ENCODE measurements at regions not wholly inside any gene's neighbourhood (a gene's known extent, or its start where the extent isn't known, plus 50 kb on each side); places are given as distances from the start of the nearest gene placed in this dataset.
A peak's percentile ranks its signal among the peaks of the same experiment; 100 is the strongest.

DNA sequence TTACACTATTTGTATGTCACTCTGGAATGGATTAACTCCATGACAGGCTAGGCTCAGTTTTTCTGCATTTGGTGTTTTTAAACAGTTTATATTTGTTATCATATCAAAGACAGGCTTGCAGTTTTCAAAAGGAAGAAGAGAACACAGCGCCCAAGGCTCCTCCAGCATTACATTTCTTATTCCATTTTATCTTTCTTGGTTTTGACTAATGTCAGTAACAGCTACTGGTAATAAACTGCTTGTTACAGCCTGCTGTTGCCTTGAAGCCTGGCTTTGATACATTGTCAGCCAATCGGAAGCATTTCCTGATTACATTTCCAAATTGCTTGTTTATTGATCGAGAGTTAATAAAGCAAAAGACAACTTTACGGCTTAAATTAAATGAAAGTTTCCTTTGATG lies 166.0 kb upstream of the MDFIC start:
- DNase-seq, result no peak

DNA sequence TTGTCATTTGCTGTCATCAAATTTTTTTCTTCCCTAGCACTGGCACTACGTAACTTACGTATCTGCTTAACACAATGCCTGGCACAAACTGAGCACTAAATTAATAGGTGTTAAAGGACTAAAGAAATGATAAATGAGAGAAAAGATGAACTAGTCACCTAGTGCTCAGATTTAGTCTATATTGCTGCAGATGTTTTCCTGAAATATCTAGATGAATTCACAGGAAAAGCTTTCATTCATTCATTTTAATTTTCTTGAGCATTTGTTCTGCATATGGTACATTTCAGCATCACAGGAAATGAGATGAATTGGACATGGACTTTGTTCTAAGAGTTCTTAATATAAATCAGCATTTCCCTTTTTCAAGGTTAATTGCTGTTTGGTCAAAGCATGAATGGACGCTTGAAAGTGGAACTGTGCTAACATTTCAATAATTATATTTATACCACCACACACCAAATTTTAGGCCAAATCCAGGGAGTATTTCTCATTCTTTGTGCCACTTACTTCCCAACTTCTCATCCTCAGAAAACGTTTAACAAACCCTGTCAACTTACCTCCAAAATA lies 163.2 kb upstream of the MDFIC start:
- no peak for DNase-seq

DNA sequence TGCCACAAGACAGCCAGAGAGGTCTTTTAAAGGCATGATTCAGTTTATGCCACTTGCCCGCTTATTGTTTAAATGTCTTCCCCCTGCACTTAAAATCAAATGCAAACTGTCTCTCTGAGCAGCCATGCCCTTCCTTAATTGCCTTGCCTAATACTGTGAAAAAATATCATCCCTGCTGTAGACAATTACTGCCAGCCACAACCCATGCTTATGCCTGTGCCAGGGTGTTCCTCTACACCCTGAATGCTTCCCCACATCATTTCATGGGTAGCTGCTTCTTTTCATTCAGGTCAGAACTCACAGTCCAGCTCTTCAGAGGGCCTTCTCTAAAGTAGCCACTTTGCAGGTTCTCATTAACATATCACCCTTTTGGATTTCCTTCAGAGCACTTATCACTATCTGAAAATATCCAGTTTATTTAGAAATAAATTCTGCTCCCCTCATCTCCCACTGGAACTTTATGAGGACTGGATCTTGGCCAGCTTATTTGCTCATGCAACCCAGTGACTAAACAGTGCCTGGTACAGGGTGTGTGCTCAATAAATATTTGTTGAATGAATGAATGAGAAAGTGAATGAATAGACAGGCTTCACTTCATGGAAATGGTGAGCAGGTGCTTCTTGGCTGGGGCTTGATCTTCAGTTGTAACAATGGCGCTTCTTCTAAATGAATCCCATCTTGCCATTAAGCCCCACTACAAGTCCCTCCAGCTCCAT lies 162.4 kb upstream of the MDFIC start:
- DNase-seq, result peak in 1 of 58 donors; percentile 2

DNA sequence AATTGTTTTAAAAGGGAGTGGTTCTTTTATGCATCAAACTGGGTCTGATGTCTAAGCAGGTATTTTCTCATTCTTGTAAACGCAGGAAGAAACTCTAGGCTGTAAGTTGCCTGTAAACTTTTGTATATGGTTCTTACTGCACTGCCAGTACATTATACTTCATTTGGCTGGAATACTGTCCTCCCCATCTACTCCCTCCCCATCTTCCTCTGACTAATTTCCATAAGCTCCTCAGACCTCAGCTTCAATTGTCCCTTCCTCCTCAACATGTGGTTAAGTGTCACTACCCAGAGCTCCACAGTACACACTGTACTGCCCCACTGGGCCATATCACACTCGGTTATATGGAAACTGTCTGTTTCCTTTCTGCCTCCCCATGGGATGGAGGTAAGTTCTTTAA lies 161.4 kb upstream of the MDFIC start:
- DNase-seq, result no peak

DNA sequence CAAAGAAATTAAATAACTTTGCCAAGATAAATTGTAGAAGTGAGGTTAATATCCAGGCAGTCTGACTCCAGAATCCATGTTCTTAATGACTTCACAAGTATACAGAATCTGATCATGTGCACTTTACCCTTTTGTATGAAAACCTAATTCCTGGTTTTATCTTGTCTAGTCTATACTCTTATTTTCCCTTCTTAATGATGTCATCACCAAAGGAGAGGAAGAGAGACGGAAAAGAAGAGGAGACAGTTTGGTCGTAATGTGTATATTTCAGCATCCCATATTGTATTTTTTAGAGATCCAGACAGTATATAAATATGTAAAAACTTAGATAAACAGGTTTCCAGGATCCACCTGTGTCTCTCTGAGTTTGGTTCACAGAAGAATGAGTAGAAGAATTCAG lies 159.9 kb upstream of the MDFIC start:
- DNase-seq, result no peak

DNA sequence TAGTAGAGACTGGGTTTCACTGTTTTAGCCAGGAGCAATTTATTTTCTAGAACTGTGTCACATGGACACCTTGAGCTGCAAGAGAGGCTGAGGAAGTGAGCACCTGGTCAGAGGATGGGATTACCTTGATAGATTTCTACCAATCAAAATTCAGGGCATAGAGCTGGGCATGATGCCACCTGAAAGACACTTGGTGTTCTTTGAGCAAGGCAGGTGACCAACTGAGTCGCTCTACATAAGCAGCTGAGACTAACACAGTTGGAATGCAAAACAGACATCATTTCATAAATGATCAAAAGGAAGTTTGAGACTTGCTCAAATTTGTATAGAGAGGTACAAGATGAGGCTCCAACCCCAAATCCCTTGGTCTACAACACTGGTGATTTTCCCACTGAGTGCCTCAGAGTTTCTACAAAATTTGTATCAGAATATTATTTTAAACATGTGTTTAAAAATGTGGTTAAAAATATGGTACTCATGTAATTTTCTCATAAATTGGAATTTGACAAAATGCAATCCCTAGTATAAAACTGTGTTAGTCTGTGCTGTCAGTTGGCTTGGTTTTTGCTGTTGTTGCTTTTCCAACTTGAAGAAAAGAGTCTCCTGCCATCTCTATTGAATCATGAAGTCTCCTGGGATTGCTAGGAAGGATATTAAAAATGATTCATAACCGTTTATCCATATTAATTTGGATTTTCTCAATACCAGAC lies 156.4 kb upstream of the MDFIC start:
- DNase-seq, result no peak

DNA sequence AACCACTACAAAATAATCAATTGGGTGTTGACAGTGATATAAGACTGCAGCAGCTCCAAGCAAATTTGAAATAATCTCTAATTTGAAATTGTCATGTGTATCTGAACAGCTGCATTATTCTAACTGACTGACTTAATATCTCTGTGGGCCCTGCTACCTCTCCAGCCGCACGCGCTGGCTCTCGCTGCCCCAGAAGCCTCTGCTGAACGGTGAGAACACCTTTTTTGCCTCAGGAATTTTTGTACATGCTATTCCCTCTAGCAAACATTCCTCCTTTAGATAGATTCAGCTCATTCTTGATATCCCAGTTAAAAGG lies 155.9 kb upstream of the MDFIC start:
- DNase-seq, result no peak

DNA sequence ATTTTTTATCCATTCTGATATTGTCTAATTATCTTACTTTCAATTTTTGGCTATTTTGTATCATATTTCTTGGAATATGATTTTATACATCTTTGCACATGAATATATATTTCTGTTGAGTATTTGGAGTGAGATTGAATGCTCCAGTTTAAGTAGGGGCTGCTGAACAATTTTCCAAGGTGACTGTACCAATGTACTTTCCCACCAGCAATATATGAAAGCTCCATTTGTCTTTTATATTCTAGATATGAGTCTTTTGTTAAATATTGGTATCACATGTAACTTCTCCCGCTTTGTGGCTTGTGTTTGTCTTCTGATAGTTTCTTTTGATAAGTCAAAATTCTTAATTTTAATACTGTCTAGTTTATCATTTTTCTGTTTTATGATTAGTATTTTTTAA lies 144.6 kb upstream of the MDFIC start:
- DNase-seq, result no peak

DNA sequence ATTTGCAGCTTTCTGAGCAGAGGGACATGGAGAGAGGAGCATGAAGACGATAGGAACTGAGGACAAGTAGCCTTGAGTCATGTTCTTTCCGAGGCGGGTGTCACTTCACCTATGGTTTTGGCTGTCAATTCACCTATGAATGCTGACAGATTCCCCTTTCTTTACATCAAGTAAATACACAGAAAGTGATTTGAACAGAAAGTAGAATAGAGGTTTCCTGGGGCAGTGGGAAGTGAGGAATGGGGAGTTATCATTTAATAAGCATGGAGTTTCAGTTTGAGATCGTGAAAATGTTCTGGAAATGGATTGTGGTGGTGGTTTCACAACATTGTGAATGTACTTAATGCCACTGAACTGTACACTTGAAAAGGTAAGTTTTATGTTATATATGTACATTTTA lies 138.4 kb upstream of the MDFIC start:
- no peak for DNase-seq

DNA sequence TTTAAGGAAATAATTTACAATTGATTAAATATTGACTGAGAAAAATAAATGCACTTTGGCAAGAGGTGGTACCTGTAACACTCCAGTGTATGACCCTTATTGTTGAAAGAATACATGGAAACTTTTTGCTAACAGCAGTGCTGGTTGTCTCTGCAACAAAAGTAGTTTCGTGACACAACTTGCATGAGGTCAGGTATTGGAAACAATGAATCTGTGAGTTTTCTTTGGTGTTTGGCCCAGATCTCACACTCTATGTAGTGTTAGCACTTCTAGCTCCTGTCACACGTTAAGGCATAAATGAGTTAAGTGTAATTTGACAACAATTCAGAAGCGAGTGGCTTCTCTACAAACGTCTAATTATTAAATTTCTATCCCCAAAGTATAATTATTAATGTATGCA lies 137.7 kb upstream of the MDFIC start:
- DNase-seq, result no peak

DNA sequence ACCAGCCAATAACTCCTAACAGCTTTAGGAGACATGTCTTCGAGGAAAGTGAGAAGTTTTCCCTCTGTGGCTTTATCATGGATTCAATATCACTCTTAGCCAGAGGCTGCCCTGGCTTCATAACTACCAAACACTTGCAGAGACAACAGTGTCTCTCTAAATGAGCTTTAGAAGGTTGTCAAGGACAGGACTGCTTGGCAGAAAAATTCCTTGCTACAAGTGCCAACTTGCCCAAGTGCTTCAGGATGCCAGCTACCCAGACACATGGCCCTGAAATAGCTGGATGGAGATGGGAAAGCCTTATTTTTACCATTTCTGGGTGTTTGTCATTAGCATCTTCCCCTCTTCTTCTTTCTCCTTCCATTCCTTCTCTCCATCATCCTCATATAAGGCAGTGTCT lies 137.1 kb upstream of the MDFIC start:
- peak in 1 of 58 donors; percentile 2 for DNase-seq

DNA sequence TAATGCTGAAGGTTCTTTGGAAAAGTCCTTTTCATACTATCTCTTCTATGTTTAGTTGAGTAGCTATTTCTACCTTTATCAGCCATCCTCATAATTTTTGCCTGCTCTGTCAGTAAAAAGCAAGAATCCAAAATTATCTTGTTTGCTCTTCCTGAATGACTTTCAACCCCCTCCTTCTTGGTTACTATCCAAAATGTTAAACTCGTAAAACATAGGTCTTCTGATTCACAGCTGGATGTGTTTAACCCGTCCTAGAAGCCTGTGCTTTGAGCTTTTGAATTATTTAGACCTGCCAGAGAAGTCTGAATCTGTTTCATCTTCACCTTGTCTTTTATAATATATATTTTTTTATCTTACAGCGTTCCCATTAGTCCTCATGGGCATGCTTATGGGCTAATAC lies 136.4 kb upstream of the MDFIC start:
- no peak for DNase-seq

DNA sequence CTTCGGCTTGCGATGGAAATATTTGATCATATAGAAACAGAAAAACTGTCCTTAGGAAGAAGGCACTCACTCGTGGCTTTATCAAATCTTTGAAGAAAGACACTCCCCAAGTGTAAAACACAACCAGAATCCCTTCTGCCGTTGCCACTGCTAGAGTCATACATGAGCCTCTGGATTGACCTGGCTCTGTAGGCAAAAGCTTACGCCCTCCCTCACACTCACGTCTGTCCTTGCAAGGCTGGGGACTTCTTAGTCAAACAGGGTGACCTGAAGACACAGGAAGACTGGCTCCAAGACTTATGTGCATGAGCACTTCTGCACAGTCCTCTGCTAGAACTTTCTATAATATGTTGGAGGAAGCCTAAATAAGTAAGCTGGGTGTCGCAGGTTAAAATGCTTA lies 135.4 kb upstream of the MDFIC start:
- no peak for DNase-seq

DNA sequence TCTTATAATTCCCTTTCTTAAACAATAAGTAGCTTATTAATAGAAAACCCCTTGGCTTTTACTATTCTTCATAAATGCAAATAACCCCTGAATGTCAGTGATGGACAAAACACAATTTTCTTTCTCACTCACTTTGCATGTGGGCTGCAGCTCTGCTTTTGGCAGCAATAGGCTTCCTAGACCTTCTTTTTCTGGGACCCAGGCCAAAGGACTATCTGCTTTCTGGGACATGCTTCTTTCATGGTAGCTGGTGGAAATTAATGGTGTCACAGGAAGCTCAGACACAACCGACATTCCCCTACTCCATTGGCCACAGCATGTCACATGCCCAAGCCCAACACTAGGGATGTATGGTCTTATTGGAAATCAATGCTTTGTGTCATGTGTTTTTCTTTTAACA lies 134.3 kb upstream of the MDFIC start:
- DNase-seq, result no peak

DNA sequence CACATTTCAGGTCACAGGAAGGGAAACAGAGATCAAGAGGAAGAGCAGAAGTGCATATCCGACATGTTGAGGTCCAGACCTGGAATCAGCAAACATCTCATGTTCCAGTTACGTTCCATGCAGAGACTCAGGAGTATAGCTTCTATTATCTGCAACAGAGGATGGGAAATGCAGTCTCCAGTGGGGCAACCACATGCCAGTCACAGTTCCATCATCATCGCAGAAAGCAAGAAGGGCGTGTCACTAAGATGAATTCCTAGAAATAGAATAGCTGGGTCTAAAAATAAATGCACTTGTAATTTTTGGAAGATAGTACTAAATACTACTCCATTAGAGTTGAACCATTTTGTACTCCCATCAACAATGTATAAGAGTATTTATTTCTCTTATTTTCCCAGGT lies 133.2 kb upstream of the MDFIC start:
- DNase-seq, result no peak

DNA sequence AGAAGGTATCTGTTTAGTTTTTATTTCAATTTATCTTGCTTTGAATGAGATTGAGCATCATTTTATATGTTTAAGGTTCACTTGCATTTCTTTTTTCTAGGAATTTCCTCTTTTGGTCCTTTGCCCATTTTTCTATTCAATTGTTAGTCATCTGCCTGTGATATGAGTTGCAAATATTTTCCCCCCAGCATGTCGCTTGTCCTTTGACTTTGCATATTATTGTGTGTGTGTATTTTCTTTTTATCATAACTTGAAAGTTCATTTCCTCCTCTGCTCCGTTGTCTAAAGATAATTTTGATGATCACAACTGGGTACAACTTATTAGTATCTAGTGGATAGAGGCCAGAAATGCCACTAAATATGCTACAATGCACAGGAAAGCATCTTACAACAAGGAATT lies 132.7 kb upstream of the MDFIC start:
- DNase-seq, result no peak

DNA sequence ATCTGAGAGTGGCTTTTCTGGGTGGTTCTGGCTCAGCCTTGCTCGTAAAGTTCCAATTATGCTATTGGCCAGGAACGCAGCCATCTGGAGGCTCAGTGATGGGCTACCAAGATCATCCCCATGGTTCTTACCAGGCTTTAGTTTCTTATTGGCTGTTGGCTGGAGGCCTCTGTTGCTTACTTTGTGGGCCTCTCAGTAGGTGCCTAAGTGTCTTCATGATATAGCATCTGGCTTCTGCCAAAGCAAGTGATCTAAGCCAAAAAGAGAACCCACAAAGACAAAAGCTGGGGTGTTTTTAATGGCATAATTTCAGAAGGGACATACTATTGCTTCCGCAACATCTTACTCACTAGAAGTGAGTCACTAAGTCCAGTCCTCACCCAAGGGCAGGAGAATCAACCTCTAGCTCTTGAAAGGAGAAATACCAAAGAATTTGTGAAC lies 132.0 kb upstream of the MDFIC start:
- DNase-seq, result no peak

DNA sequence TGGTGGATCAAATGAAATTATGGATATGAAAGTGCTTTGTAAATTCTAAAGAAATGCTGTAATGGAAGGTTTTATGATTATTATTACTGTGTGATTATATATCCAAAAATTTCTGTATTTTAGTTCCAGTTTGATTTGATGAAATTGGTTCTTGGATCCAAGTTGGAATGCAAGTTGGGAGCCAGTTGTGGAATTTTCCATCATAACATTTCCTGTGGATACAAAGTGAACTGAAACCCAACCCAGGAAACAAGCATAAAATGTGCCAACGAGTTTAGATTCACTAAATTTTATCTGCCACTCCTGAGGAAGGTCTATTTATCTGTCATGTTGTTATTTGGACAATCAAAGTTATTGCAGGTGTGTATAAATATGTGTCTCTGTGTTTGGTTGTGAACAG lies 131.4 kb upstream of the MDFIC start:
- DNase-seq, result no peak

DNA sequence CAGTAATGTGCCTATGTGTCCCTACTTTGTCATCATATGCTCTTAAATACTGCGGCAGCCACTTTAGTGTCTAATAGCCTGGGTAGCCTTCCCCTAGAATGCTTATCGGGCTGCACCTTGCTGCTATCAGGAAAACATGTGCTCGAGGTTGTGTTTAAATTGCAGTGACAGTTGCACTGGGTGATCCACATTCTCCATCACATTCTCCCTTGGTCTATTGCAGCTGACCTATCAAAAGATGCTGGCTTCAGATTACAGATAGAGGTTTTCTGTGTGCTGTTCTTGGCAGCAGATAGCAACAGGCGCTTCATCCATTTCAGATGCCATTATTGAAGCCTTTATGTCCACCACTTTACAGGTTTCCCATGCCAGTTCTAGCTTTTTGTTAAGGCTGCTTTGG lies 130.1 kb upstream of the MDFIC start:
- DNase-seq, result no peak

DNA sequence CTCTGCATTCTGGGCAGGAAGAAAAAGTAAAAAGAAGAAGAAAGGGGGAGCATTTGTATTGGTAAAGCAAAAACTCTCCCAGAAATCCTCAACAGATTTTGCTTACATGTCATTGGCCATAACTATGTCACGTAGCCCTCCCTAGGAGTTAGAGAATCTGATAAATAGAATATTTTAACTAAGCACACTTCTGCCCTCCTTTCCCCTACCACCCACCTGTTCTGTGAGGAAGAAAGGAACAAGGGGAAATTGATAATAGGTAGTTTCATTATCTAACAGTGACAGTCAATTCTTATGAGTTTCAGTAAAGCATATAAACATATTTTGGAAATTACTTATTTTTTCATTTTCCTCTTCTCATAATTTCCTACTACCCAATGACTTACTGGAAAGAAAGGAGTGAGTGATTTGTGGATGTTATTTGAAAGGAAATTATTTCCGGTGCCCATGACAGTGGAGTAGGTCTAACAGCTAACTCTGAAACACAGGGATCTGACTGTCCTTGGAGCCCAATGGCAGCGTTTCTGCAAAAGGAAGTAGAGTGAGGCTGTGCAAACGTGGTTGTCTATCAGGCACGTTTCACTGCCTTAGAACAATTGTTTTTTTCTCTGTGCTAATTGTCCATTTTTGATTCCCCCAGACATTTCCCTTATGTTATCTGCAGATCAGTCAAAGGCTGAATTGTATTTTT lies 128.6 kb upstream of the MDFIC start:
- no peak for DNase-seq

DNA sequence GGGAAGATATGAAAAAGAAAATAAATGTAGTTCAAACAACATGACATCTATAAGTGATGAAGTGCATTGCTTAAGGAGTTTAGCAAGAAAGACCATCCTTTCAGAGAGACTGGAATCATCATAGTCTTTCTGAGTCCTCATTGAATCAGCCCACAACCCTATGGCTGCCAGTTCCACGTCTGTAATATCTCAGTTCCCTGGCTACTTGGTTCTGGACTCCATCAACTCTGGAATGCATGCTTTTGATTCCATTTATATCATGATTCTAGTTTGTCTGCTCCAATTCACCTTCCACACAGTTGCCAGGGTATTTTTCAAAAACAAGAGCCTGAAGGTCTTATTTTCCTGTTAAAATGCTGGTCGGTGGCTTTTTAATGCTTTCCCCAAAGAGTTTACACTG lies 126.4 kb upstream of the MDFIC start:
- DNase-seq, result no peak

DNA sequence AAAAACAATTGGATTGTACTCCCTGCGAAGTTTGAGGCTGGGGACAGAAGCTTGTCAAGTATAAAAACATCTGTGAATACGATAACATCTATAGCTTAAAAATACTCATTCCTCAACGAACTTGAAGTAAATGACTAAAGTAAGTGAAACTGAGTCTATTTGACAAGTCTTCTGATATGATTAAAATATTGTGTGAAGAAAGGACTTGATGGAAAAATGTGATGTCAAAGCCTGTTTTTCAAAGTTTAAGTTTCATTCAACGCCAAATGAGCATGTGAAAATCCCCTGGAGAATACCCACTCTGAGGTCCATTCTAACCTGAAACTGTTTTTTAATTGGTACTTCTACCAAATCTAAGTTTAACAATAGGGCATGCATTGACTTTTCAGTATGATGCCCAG lies 122.3 kb upstream of the MDFIC start:
- no peak for DNase-seq

DNA sequence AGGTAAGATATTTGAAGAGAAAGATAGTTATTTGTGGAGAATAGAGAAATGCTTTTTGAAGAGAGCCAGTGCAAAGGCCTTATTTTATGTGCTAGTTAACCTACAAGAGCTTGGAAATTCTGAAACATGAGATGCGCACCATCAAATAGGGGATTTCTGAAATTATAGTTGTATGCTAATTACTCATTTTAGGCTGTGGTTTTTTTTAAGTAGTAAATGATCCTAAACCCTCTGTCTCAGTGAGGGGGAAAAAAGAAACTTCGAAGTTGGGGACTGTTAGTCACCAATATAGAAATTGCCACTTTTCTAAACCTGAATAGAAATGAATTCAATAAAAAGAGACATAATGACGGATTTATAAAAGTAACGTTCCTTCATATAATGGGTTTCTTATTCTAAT lies 119.3 kb upstream of the MDFIC start:
- no peak for DNase-seq

All from anterior cingulate cortex (tissue), 58 donors.